Skeletal muscle satellite cell (primary cell): ENCODE measurements at regions not wholly inside any gene's neighbourhood (a gene's known extent, or its start where the extent isn't known, plus 50 kb on each side); places are given as distances from the start of the nearest gene placed in this dataset.

Experiments
- H3K27me3 ChIP-seq: 2 replicates; pipeline ENCODE4 v1.7.0; 2013; ENCODE audit warnings: low read length; ENCODE audit not compliant: control insufficient read depth, insufficient read depth
- H3K36me3 ChIP-seq: 2 replicates; pipeline ENCODE4 v1.7.0; 2013; ENCODE audit warnings: mild to moderate bottlenecking, control low read depth, low read length; ENCODE audit not compliant: insufficient read depth
- H3K4me1 ChIP-seq: 2 replicates; pipeline ENCODE4 v1.7.0; 2013; ENCODE audit warnings: low read length; ENCODE audit not compliant: control insufficient read depth, insufficient read depth
- H3K4me2 ChIP-seq: 2 replicates; pipeline ENCODE4 v1.7.0; 2013; ENCODE audit warnings: mild to moderate bottlenecking, low read length
- H3K4me3 ChIP-seq: 2 replicates; pipeline ENCODE4 v1.7.0; 2013; ENCODE audit warnings: low read length
- H3K9ac ChIP-seq: 2 replicates; pipeline ENCODE4 v1.7.0; 2013; ENCODE audit warnings: mild to moderate bottlenecking, low read depth, low read length, moderate library complexity
- H3K9me3 ChIP-seq: replicated peaks from 2 replicates; pipeline ENCODE4 v1.7.0; 2013; ENCODE audit warnings: mild to moderate bottlenecking, control low read depth, low read length

DNA sequence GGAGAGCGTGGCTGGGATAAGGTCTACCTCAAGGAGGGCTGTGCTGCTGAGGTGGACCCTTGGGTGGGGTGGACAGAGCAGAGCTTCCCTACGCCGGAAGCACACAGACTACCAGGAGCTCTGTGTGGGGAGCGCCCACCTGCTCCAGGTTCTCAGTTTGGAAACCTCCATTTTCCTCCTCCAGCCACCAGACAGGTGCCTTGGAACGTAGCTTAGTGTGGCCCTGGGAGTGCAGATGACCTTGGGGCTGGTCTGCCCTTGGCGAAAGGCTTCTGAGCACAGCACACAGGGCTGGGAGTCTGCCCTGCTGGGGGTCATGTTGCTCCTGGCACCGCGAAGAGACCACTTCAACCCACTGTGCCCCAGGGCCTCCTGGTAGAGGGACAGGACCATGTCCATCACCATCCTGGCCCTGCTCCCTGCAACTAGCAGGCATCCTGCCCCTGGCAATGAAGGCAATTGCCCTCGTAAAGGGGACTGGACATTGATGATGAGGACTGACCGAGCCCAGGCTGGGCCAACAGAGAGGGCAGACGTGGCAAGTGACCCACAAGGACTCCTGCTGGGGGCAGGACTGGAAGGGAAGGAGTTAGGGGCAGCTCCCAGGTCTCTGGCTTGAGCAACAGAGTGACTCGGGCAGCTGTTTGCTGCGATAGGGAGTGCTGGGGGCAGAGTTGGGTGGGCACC is 214.7 kb downstream of the CYP26B1 start:
- Histone ChIP-seq H3K4me2 (no peak overlapping the region), H3K36me3 (no peaks in the 10 kb centered on the region), H3K4me1 (peaks cover 21% of the 10 kb centered on the region), H3K9ac (no peak overlapping the region), H3K9me3 (no peaks in the 10 kb centered on the region), H3K27me3 (peaks cover 3% of the 10 kb centered on the region), H3K4me3 (no peak overlapping the region)

DNA sequence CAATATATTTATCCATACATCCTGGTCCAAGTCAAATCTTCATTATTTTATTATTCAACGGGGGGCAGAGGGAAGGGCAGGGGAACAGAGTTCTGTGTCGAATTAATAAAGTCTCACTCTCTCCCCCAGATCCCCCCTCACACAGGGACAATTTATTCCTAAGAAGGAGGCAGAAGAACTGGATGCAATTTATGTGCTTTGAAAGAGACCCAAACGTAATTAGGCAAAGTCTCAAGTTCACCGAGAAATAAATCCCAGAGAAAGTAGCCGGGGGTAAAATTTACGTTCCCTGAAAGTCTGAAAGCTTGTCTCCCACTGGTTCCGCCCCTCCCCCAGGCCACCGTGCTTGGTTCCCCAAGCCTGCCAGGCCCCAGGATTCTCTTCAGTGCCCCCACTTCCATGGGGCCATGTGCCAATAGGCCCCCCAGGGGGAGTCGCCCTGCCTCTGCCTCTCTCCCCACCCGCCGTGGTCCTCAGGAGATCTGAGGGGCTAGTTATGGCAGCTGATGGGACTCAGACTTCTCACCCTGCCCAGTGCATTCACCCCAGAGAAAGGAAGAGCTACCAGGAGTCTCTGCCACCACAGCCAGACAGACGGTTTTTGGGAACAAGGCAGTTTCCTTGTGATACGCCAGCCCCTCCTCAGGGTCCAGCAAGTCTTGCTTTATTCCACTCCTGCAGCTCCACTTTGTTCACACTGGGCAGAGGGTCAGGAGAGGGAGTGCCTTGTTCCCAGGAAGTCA is 215.5 kb downstream of the CYP26B1 start:
- Histone ChIP-seq H3K9me3 (no peaks in the 10 kb centered on the region), H3K4me3 (no peak overlapping the region), H3K4me2 (no peak overlapping the region), H3K4me1 (peaks cover 21% of the 10 kb centered on the region), H3K9ac (no peak overlapping the region), H3K36me3 (no peaks in the 10 kb centered on the region), H3K27me3 (no peaks in the 10 kb centered on the region)

DNA sequence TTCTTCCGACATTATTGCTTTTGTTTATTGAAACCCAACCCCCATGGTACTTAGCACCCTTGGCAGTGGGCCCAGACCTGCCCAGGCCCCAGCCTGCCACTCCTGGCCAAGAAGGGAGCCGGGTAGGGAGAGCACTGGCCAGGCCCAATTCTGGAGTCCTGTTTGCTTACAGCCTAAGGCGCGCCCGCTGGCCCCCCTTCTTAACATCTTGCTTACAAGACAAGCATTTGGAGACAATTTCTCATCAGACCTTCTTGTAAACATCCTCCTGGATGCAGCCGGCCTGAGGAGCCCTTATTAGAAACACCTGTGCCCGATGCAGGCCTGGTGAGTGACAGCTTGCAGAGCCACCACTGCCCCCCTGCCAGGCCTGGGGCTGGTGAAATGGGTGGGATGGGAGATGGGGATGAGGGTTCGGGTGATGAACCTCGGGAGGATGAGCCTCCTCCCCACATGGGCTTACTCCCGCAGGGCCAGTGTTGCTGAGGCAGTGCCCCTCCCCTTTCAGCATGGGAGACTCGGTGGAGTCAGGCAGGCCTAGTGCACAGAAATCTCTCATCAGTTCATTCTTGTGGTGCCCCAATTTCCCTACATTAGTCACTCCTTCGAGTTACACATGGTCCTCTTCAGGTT is 217.5 kb downstream of the CYP26B1 start:
- Histone ChIP-seq H3K4me3 (no peak overlapping the region), H3K4me1 (peaks cover 13% of the 10 kb centered on the region), H3K4me2 (no peak overlapping the region), H3K27me3 (no peaks in the 10 kb centered on the region), H3K36me3 (no peaks in the 10 kb centered on the region), H3K9ac (no peak overlapping the region), H3K9me3 (no peaks in the 10 kb centered on the region)

DNA sequence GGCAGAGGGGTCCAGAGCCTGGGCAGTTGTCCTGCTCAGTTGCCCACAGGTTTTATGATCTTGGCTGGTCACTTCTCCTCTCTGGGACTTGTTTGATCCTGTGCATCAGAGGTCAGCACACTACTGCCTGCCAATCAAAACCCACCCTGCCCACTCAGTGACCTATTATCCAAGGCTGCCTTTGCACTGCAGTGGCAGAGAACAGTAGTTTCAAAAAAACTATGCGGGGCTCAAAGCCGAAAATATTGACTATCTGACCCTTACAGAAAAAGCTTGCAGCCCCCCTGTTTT is 218.2 kb downstream of the CYP26B1 start:
- Histone ChIP-seq H3K36me3 (no peaks in the 10 kb centered on the region), H3K4me2 (no peak overlapping the region), H3K27me3 (no peaks in the 10 kb centered on the region), H3K9me3 (no peaks in the 10 kb centered on the region), H3K4me3 (no peak overlapping the region), H3K9ac (no peak overlapping the region), H3K4me1 (peaks cover 6% of the 10 kb centered on the region)

DNA sequence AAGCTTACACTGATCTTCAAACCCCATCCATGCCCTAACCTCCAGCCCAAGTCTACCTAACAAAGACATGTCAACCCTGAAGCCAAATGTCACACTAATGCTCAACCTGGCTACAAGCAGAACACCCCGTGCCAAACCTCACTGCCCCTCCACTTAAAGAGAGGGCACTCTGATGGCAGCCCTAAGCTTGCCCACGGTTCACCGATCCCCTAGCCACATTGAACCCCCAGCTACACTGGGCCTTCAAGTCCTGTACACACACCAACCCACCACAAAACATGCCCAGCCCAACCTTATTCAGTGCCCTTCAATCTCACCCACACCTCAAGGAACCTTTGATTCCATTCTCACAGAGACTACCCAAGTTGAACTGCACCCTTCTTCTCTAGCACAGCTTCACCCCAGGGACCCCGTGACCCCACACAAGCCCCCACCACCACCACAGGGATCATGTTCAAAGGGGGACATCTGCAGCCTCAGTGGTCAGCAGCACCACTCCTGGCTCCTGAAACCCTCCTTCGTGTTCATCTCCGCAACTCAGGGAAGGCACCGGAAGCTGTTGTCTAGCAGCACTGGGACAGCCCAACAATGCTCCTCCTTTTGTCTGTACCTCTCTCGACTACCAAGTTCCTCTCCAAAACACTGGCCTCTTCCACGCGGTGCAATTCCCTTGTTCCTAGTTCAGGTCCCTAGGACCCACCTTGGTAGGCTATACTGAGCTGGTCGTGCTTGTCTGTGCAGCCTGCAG is 218.8 kb downstream of the CYP26B1 start:
- H3K9me3 ChIP-seq = no peaks in the 10 kb centered on the region
- no peak overlapping the region for H3K9ac ChIP-seq
- no peaks in the 10 kb centered on the region for H3K27me3 ChIP-seq
- H3K4me1 ChIP-seq = peaks cover under 1% of the 10 kb centered on the region
- no peak overlapping the region for H3K4me2 ChIP-seq
- H3K4me3 ChIP-seq = no peak overlapping the region
- no peaks in the 10 kb centered on the region for H3K36me3 ChIP-seq

DNA sequence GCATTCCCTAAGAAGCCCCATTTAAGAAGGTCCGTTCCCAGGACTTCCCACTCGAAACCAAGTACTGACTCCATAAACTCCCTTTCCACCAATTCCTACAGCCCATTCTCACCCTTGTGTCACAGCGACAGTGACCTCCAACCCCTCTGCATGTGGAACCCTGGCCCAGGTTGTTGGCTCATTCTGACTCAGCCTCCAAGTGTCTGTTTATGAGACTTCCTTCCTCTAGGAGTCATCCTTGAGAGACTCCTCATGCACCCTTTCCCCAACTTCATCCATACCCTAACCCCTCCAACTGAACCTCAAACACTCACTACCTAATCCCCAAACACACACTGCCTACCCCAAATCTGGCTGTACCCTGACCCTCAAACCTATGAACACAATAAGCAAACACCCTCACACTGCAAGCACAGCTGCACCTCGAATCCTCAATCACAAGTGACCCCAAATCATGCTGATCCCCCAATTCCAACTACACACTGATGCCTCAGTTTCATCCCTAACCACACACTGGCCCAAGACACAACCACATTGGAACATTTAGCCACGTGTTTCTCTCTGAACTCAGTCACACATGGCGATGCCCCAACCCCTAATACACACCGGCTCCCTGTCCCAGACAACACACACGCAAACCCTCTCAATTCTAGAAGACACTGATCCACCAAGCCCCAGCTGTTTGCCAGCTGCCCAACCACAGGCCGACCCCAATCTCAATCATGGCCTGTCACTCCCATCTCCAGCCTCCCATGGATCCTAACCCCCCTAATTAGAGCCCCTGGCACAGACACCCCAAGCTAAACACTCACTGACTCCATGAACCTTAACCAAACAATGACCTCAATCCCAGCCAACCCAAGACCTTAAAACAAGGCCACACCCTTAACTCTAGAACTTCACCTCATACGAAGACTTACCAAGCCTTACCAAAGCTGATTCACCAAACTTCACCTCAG is 219.6 kb downstream of the CYP26B1 start:
- no peaks in the 10 kb centered on the region for H3K9me3 ChIP-seq
- no peak overlapping the region for H3K4me2 ChIP-seq
- H3K9ac ChIP-seq = no peak overlapping the region
- H3K36me3 ChIP-seq = no peaks in the 10 kb centered on the region
- H3K4me3 ChIP-seq = no peak overlapping the region
- no peaks in the 10 kb centered on the region for H3K27me3 ChIP-seq
- no peaks in the 10 kb centered on the region for H3K4me1 ChIP-seq

DNA sequence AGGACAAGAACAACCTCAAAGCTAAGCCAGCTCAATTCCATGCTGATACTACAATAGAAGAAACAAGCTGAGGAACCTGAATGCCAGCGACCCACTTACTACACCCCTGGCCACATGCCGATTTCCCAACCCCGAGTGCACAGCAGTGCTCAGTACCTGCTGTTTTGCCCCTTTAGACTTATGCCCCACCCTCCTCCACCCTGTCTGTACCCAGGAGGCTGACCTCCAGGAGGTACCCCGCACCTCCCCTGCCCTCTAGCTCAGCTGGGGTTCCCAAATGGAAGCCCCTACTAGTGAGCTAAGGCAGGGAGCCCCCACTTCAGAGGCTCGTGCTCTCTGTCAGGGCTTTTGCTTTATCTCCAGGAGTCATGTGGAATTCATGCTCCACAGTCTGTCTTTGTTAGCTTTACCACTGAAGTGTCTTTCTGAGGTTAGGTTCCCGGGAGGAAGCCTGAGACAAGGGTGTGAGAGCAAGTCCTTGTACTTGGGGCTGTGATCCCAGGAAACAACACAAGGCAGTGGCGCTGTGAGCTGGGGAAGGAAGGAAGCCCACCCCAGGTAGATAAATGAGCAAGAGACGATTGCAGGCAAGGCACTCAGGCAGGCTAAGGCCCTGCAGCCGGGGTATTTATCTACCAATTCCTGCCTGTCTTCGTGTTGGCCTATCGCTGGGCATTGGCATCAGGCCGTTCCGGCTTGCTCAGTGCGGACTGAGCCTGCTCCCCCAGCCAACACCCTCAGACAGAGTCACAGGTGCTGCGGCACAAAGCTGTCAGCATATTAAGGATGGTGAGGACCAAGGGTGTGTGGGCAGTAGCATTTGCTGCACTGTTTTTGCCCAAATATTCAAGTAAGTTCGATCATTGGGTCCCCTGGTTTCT is 220.5 kb downstream of the CYP26B1 start:
- Histone ChIP-seq H3K9ac (no peak overlapping the region), H3K9me3 (no peaks in the 10 kb centered on the region), H3K36me3 (no peaks in the 10 kb centered on the region), H3K4me1 (no peaks in the 10 kb centered on the region), H3K4me2 (no peak overlapping the region), H3K4me3 (no peak overlapping the region), H3K27me3 (no peaks in the 10 kb centered on the region)

DNA sequence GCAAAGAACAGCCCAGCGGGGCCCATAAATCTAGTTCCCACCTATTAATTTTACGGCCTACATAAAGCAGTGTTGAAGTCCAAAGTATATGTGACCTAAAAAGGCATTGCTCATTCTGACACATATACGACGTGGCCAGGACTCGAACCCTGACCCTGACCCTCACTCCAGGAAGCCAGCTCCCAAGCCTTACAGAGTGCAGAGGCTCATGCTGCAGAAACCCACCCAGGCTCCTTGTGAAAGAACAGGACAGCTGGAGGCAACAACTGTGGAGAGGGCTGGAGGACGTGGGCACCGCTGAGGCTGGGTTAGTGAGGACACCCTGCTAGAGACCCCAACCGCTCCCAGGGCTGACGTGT is 221.6 kb downstream of the CYP26B1 start:
- Histone ChIP-seq H3K9me3 (no peaks in the 10 kb centered on the region), H3K4me1 (no peaks in the 10 kb centered on the region), H3K9ac (no peak overlapping the region), H3K4me3 (no peak overlapping the region), H3K4me2 (no peak overlapping the region), H3K36me3 (no peaks in the 10 kb centered on the region), H3K27me3 (no peaks in the 10 kb centered on the region)

DNA sequence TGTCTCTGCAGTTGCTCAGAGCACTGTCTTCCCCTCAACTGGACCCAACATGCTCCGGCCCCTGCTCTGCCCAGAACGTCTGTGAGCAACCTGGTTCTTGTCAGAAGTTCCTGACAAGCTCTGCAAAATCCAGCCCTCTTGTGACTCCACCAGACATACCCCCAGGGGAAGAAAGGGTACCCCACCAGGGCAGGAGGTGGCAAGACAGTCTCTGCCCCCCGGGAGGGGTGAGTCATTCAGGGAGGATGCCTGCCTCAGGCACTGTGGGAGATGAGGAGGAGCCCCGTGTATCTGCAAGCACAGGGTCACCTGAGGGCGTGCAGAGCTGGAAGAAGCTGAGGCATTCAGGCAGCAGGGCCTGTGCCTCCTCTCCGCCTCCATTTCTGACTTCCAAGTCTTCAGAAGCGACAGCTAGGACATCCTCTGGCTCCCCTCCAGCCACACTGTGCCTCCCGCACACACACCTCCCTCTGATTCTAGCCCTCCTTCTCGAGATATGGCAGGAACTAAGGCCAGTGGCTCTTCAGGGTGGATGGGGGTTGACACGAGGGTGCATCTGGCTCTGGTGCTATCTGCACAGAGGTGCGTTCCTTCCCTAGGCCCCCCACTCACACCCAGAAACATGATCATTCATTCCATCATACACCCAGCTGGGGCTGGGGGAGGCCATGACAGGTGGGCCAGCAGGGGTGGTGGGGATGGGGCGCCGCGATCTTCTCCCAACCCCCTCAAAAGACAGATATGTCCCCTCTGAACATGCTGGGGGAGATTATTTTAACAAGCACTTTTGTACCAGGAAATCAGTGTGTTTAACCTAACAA is 222.2 kb downstream of the CYP26B1 start:
- Histone ChIP-seq H3K36me3 (no peaks in the 10 kb centered on the region), H3K9me3 (peaks cover 1% of the 10 kb centered on the region), H3K9ac (no peak overlapping the region), H3K4me2 (no peak overlapping the region), H3K4me1 (no peaks in the 10 kb centered on the region), H3K4me3 (no peak overlapping the region), H3K27me3 (no peaks in the 10 kb centered on the region)
